Body of pancreas (tissue), 4 donors: ENCODE measurements at regions not wholly inside any gene's neighbourhood (a gene's known extent, or its start where the extent isn't known, plus 50 kb on each side); places are given as distances from the start of the nearest gene placed in this dataset.

Experiments
- ATAC-seq: fragments of 150-250 bp; one replicate; pipeline ENCODE4 v1.9.1; 2016
- DNase-seq, 4 donors: peaks; one replicate each; pipeline ENCODE4 v3.0.0-alpha.2; 2019
- H3K27ac ChIP-seq, 4 donors: fragments of 200-600 bp; sonication (generic); 1 replicate in 3 of 4; 2 replicates in 1 of 4; pipeline versions ENCODE4 v1.5.1 to v1.6.1; 2016 to 2019; ENCODE audit warnings: mild to moderate bottlenecking in 1 of 4, mixed read lengths in 1 of 4, moderate library complexity in 1 of 4
- H3K27me3 ChIP-seq, 2 donors: fragments of 200-600 bp; sonication (generic); one replicate each; pipeline ENCODE4 v1.6.0; 2016; ENCODE audit warnings: mild to moderate bottlenecking in 1 of 2
- H3K36me3 ChIP-seq, 2 donors: fragments of 200-600 bp; sonication (generic); replicated peaks in 1 of 2; 2 replicates each; pipeline ENCODE4 v1.5.1; 2016; ENCODE audit warnings: low read depth in 2 of 2; ENCODE audit not compliant: insufficient read depth in 1 of 2
- H3K4me1 ChIP-seq: fragments of 200-600 bp; sonication (generic); one replicate; pipeline ENCODE4 v1.6.0; 2016
- H3K4me3 ChIP-seq, 2 donors: fragments of 200-600 bp; sonication (generic); 1 replicate in 1 of 2; 2 replicates in 1 of 2; pipeline ENCODE4 v1.5.1; 2016 to 2019
- H3K9me3 ChIP-seq, 3 donors: fragments of 200-600 bp; sonication (generic); 1 replicate in 2 of 3; 2 replicates in 1 of 3; pipeline ENCODE4 v1.5.1; 2016
- POLR2A ChIP-seq, 3 donors: fragments of 450-650 bp; IDR thresholded peaks; one replicate each; pipeline ENCODE4 v1.6.1; 2016; ENCODE audit warnings: antibody characterized with exemption in 3 of 3, mild to moderate bottlenecking in 2 of 3
- WGBS, 2 donors: methylation state at CpG; one replicate each; pipeline ENCODE4 v1.1.5; 2017; 5-methylcytosine and 5-hydroxymethylcytosine counted together
- intact Hi-C: fragments of 100-400 bp; cut with DNase I; formaldehyde crosslinking; loops from one replicate; pipeline ENCODE4 v1.15.1; 2023
- TF ChIP-seq, protein P1 (sequence below), 7 experiments: fragments of 450-650 bp in 4 of 7; fragments of 200-600 bp in 3 of 7; sonication (generic) in 3 of 7; IDR thresholded peaks; one replicate each; pipeline ENCODE4 v1.5.1; 2016 to 2019; ENCODE audit warnings: antibody characterized with exemption in 7 of 7

GRCh38 chr10:107919626-107920235, 755.2 kb upstream of the SORCS1 start:
- ATAC-seq: no peak
- intact Hi-C loops: no loop called here
- Histone ChIP-seq H3K4me1 (peaks cover 5% of the 10 kb centered on the region), H3K27me3 (no peaks in the 10 kb centered on the region), H3K9me3 (no peaks in the 10 kb centered on the region), H3K27ac (no peak overlapping the region), H3K36me3 (no peaks in the 10 kb centered on the region), H3K4me3 (no peak overlapping the region)
- no peak for TF ChIP-seq POLR2A (IDR thresholded peaks at IDR 0.05)
- TF ChIP-seq, protein P1, sequence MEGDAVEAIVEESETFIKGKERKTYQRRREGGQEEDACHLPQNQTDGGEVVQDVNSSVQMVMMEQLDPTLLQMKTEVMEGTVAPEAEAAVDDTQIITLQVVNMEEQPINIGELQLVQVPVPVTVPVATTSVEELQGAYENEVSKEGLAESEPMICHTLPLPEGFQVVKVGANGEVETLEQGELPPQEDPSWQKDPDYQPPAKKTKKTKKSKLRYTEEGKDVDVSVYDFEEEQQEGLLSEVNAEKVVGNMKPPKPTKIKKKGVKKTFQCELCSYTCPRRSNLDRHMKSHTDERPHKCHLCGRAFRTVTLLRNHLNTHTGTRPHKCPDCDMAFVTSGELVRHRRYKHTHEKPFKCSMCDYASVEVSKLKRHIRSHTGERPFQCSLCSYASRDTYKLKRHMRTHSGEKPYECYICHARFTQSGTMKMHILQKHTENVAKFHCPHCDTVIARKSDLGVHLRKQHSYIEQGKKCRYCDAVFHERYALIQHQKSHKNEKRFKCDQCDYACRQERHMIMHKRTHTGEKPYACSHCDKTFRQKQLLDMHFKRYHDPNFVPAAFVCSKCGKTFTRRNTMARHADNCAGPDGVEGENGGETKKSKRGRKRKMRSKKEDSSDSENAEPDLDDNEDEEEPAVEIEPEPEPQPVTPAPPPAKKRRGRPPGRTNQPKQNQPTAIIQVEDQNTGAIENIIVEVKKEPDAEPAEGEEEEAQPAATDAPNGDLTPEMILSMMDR (IDR thresholded peaks at IDR 0.05): no peak
- no peak for DNase-seq
- 70 to 76% methylated on average over 12 of the region's 12 CpGs for WGBS, 2 donors

DNA sequence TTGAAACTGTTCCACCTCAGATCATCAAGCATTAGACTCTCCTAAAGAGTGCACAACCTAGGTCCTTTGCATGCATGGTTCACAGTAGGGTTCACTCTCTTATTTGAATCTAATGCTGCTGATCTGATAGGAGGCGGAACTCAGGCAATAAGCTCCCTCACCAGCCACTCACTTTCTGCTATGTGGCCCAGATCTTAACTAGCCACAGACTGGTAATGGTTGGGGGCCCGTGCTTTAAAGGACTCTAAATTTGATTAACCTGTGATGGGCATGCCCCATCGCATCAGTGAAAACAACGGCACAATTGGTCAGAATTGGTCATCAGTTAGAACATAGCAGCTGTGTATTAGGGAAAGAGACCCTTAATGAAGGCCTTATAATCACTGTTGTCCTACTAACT, 753.7 kb upstream of the SORCS1 start:
- DNase-seq: no peak
- Histone ChIP-seq H3K27ac (no peak overlapping the region), H3K4me3 (no peak overlapping the region), H3K9me3 (no peaks in the 10 kb centered on the region), H3K27me3 (no peaks in the 10 kb centered on the region), H3K4me1 (peaks cover 9% of the 10 kb centered on the region), H3K36me3 (no peaks in the 10 kb centered on the region)
- no peak for ATAC-seq
- WGBS, 2 donors: 74 to 78% methylated on average over 4 of the region's 4 CpGs
- intact Hi-C loops: no loop called here
- TF ChIP-seq POLR2A (IDR thresholded peaks at IDR 0.05): no peak
- TF ChIP-seq, protein P1 (IDR thresholded peaks at IDR 0.05): no peak

- peak in 3 of 4 donors; percentile 13 to 19 (median 17) for DNase-seq
- 6 to 7% methylated on average over 7 to 8 of the region's 8 CpGs for WGBS, 2 donors
- peak in 1 of 3 donors; percentile 31 for TF ChIP-seq POLR2A (IDR thresholded peaks at IDR 0.05)
- TF ChIP-seq, protein P1 (IDR thresholded peaks at IDR 0.05): no peak
- peak overlapping the region in 1 of 2 donors; percentile 8 for H3K4me3 ChIP-seq
- peaks cover 9% of the 10 kb centered on the region for H3K4me1 ChIP-seq
- H3K27me3 ChIP-seq: no peaks in the 10 kb centered on the region
- H3K36me3 ChIP-seq: no peaks in the 10 kb centered on the region
- H3K9me3 ChIP-seq: no peaks in the 10 kb centered on the region
- intact Hi-C loops: no loop called here
- peak; percentile 45 for ATAC-seq
- peak overlapping the region in 3 of 4 donors; percentile 71 to 85 (median 74) for H3K27ac ChIP-seq
Observed at GRCh38 chr10:107915215-107915610, 750.7 kb upstream of the SORCS1 start.

DNA sequence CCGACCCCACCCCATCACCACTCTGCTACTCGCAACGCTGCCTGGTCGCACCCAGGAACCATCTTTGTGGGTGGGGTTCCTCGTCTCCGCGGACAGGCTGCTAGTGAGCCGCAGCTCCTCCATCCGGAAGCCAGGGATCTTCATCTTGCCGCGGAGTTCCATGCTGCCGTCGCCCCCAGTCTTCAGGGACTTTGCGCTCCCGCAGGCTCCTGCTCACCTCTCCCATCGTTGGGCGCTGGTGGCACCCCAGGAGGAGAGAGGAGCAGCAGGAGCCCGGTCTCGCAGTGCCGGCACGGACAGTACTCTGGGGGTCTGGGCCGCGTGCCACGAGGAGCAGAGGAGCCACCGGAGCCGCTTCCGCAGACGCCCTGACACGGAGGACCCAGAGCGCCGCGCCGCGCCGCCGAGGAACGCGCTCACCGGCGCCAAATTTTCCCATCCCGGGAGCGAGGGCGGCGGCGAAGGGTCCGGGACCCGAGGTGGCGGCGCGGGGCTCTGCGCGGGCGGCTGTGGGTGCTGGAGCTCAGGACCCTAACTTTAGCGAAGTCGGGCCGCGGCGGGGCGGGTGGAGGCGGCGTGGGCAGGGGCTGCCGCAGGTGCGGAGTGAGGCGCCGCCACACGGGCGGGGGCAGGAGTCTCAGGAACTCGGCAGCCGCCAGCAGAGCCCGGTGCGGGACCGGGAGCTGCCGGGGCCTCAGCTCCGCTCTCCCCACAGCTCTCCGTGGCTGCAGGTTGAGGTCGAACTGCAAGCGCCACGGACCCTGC, 750.1 kb upstream of the SORCS1 start:
- peak overlapping the region in 3 of 4 donors; percentile 71 to 85 (median 74) for H3K27ac ChIP-seq

More for the DNA sequence above, 750.1 kb upstream of the SORCS1 start:
- H3K27me3 ChIP-seq: no peaks in the 10 kb centered on the region
- 2% methylated on average over 28 to 78 of the region's 78 CpGs for WGBS, 2 donors
- no peaks in the 10 kb centered on the region for H3K9me3 ChIP-seq
- ATAC-seq (peak; percentile 77), DNase-seq (peak; percentile 12 to 29 (median 20))
- intact Hi-C loops: no loop called here
- peaks cover 9% of the 10 kb centered on the region for H3K4me1 ChIP-seq
- H3K36me3 ChIP-seq: no peaks in the 10 kb centered on the region
- H3K4me3 ChIP-seq: peak overlapping the region; percentile 7 to 8
- TF ChIP-seq, protein P1 (IDR thresholded peaks at IDR 0.05): no peak
- TF ChIP-seq POLR2A (IDR thresholded peaks at IDR 0.05): peak in 1 of 3 donors; percentile 51
